Peyer's patch (tissue), 4 donors: ENCODE measurements at regions not wholly inside any gene's neighbourhood (a gene's known extent, or its start where the extent isn't known, plus 50 kb on each side); places are given as distances from the start of the nearest gene placed in this dataset.
"Not testable (repeated sequence)": the region's sequence is repeated elsewhere in the genome, so short reads cannot be mapped to it uniquely, and the experiment has no call there.

Source experiments
- DNase-seq, 3 donors: peaks; one replicate each; pipeline ENCODE4 v3.0.0-alpha.2; 2017 to 2019
- H3K27ac ChIP-seq, 4 donors: fragments of 200-600 bp; sonication (generic); one replicate each; pipeline ENCODE4 v1.5.1; 2016 to 2019
- H3K27me3 ChIP-seq, 2 donors: fragments of 200-600 bp; sonication (generic); one replicate each; pipeline ENCODE4 v1.5.1; 2019
- H3K36me3 ChIP-seq, 3 donors: fragments of 200-600 bp; sonication (generic); one replicate each; pipeline ENCODE4 v1.5.1; 2016 to 2019
- H3K4me1 ChIP-seq, 4 donors: fragments of 200-600 bp; sonication (generic); one replicate each; pipeline ENCODE4 v1.5.1; 2016 to 2019
- H3K4me3 ChIP-seq, 4 donors: fragments of 200-600 bp; sonication (generic); 1 replicate in 3 of 4; 2 replicates in 1 of 4; pipeline ENCODE4 v1.5.1; 2016 to 2019; ENCODE audit warnings: mild to moderate bottlenecking in 1 of 4
- H3K9me3 ChIP-seq, 4 donors: fragments of 200-600 bp; sonication (generic); one replicate each; pipeline ENCODE4 v1.5.1; 2016 to 2019; ENCODE audit warnings: mild to moderate bottlenecking in 1 of 4
- CTCF ChIP-seq, 6 experiments: fragments of 450-650 bp in 4 of 6; fragments of 200-600 bp in 2 of 6; sonication (generic) in 1 of 6; IDR thresholded peaks; one replicate each; pipeline ENCODE4 v1.5.1; 2017 to 2019; ENCODE audit warnings: antibody characterized with exemption in 6 of 6, mild to moderate bottlenecking in 3 of 6, moderate library complexity in 1 of 6
- POLR2A ChIP-seq, 2 donors: fragments of 450-650 bp; IDR thresholded peaks; one replicate each; pipeline ENCODE4 v1.5.1; 2017; ENCODE audit warnings: antibody characterized with exemption in 2 of 2, mild to moderate bottlenecking in 2 of 2, moderate library complexity in 2 of 2

DNA sequence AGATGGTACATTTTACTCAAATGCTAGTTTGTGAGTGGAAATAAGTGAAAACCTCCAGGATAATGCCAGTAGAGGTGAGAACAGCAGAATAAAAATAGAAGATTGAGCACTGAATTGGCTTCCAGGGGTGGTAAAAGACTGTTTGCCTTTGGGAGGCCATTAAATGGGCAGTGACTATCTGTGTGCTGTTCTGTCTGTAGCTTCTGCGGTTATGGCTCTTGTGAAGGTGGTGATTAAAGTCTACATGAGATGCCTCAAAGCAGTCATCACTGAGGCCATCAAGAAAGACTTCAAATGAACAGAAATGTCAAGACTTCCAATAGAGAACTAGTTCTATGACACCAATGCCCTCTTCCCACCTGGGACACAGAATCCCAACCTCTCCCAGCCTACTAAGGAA, 108.8 kb downstream of the EFHB start:
- H3K4me3 ChIP-seq = no peak overlapping the region
- H3K27me3 ChIP-seq = no peaks in the 10 kb centered on the region
- no peaks in the 10 kb centered on the region for H3K4me1 ChIP-seq
- H3K36me3 ChIP-seq = no peaks in the 10 kb centered on the region
- no peak for DNase-seq
- no peak overlapping the region for H3K27ac ChIP-seq
- no peaks in the 10 kb centered on the region for H3K9me3 ChIP-seq
- TF ChIP-seq POLR2A (IDR thresholded peaks at IDR 0.05) = no peak
- TF ChIP-seq CTCF (IDR thresholded peaks at IDR 0.05) = no peak

DNA sequence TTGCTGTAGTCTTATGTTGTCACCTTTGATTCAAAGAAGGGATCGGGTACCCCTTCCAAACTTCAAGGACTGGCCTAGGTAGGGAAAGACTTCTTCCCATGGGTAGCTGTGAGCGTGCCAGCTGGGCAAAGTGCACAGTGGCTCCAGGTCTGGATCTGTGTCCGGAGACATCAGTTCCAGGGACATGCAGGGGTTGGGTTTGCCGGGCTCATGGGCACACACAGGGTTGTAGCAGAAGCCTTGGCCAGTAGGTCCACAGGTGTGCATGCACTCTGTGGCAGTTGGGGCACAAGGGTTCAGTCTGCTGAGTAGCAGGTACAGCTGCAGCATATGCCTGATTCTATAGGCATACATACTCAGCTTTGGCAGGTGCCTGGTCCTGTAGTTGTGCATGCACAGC, 111.2 kb downstream of the EFHB start:
- DNase-seq = no peak
- Histone ChIP-seq H3K36me3 (no peaks in the 10 kb centered on the region), H3K27ac (no peak overlapping the region), H3K4me3 (no peak overlapping the region), H3K9me3 (no peaks in the 10 kb centered on the region), H3K4me1 (no peaks in the 10 kb centered on the region), H3K27me3 (no peaks in the 10 kb centered on the region)
- TF ChIP-seq CTCF (IDR thresholded peaks at IDR 0.05) (no peak), POLR2A (IDR thresholded peaks at IDR 0.05) (no peak)

DNA sequence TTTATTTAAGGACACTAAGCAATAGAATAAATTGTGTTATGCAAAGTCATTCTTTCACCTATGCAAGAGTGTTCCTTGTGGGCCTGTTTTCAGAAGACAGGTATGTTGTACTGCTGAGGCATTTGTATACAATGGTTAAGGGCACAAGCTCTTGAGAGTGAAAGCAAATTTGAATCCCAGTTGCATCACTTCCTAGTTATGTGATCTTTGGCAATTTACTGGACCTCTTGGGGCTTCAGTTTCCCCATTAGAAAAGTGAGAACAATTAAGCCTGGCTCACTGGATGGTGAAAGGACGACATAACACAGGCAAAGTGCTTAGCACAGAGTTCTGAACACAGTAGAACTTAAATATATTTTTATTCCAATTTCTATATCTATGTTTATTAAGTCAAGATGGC, 117.4 kb downstream of the EFHB start:
- Histone ChIP-seq H3K4me3 (no peak overlapping the region), H3K36me3 (no peaks in the 10 kb centered on the region), H3K9me3 (no peaks in the 10 kb centered on the region), H3K27ac (no peak overlapping the region), H3K27me3 (no peaks in the 10 kb centered on the region), H3K4me1 (no peaks in the 10 kb centered on the region)
- DNase-seq = no peak
- TF ChIP-seq CTCF (IDR thresholded peaks at IDR 0.05) = no peak
- TF ChIP-seq POLR2A (IDR thresholded peaks at IDR 0.05) = no peak

- no peak for DNase-seq
- no peak overlapping the region for H3K27ac ChIP-seq
- H3K36me3 ChIP-seq = no peaks in the 10 kb centered on the region
- TF ChIP-seq POLR2A (IDR thresholded peaks at IDR 0.05) (no peak), CTCF (IDR thresholded peaks at IDR 0.05) (no peak)
- no peaks in the 10 kb centered on the region for H3K9me3 ChIP-seq
- no peaks in the 10 kb centered on the region for H3K27me3 ChIP-seq
- no peaks in the 10 kb centered on the region for H3K4me1 ChIP-seq
- no peak overlapping the region for H3K4me3 ChIP-seq
Observed at GRCh38 chr3:19815805-19816204, 118.2 kb downstream of the EFHB start.

GRCh38 chr3:19813743-19814142, 120.3 kb downstream of the EFHB start:
- not testable (repeated sequence) for DNase-seq, H3K9me3 ChIP-seq, H3K27ac ChIP-seq, H3K4me3 ChIP-seq, H3K36me3 ChIP-seq, H3K27me3 ChIP-seq, H3K4me1 ChIP-seq

GRCh38 chr3:19811689-19812088, 122.3 kb downstream of the EFHB start:
- Histone ChIP-seq H3K27ac (no peak overlapping the region), H3K9me3 (no peaks in the 10 kb centered on the region), H3K27me3 (no peaks in the 10 kb centered on the region), H3K4me3 (no peak overlapping the region), H3K36me3 (no peaks in the 10 kb centered on the region), H3K4me1 (no peaks in the 10 kb centered on the region)
- TF ChIP-seq CTCF (IDR thresholded peaks at IDR 0.05) (no peak), POLR2A (IDR thresholded peaks at IDR 0.05) (no peak)
- no peak for DNase-seq
